ENCODE measurements at regions not wholly inside any gene's neighbourhood (a gene's known extent, or its start where the extent isn't known, plus 50 kb on each side); places are given as distances from the start of the nearest gene placed in this dataset.

DNA sequence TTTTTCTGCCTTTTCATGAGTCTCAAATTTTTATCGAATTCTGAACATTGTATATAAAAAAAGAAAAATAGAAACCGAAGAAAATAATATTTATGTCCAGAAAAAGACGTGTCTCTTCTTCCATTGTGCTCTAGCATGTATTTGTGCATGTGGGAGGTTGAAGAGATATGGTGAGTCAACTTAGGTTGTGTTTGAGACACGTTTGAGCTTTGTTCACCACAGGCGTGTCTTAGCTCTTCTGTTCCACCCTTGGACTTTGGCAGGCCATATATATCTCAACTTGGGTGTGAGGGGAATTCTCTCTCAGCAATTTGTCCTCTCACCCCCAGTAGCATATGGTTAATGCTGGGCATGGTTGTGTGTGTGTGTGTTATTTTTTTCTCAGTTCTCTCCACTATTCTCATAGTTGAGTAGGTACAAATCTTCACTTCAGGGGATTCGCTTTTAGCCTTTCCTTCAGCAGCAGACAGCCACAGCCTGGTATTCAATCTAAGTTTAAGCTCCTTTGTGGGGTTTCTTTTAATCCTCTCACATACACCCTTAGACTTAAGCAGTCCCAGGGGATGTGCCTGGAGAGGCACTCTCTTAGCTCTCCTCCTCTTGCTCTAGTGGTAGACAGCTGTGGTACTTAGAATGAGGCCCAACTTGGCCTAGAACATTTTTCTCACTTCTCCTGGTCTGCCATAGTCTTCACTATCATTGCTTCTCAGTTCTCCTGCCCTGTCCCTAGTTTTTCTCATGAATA is 286.5 kb upstream of the RBMS3 start:
- no peak overlapping the region for H3K4me3 ChIP-seq (replicated peaks; ENCODE audit: low read depth, low read length)
- TF ChIP-seq, protein P1, sequence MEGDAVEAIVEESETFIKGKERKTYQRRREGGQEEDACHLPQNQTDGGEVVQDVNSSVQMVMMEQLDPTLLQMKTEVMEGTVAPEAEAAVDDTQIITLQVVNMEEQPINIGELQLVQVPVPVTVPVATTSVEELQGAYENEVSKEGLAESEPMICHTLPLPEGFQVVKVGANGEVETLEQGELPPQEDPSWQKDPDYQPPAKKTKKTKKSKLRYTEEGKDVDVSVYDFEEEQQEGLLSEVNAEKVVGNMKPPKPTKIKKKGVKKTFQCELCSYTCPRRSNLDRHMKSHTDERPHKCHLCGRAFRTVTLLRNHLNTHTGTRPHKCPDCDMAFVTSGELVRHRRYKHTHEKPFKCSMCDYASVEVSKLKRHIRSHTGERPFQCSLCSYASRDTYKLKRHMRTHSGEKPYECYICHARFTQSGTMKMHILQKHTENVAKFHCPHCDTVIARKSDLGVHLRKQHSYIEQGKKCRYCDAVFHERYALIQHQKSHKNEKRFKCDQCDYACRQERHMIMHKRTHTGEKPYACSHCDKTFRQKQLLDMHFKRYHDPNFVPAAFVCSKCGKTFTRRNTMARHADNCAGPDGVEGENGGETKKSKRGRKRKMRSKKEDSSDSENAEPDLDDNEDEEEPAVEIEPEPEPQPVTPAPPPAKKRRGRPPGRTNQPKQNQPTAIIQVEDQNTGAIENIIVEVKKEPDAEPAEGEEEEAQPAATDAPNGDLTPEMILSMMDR (IDR thresholded peaks at IDR 0.05; ENCODE audit: low read depth, low read length, missing control alignments), result no peak
- no peak for DNase-seq (ENCODE audit: extremely low read depth, low read depth)

DNA sequence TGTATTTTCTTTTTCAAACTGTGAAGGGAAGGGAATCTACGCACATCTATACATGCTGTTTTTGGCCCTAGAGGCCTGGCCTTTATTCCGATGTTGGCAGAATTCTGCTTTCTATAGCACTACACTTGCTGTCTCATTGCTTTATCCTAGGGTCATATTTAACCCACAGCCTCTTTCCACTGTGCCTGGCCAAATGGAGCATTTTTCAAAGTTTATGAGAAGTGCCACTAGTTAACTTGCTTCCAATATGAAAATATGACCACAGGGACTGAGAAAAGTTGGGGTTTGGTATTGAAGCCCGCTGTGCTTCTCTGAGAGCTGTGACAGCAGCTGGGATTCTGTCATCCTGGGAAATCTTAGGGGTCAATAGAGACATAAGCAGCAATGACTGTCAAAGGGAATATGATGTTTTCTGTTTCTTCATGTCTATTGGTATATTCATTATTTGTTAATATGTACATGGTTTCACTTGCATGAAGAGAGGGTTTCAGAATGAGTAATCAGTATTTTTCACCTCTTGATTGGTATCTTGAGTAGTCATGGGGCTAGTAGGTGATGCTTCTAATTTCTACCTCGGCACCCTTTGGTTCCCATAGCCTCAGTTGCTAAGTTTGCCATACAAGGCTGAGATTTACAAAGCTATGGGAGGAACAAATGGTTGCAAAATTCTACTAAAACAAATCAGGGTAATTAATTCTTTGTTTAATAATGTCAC is 275.8 kb upstream of the RBMS3 start:
- H3K4me3 ChIP-seq (replicated peaks; ENCODE audit: low read depth, low read length), result no peak overlapping the region
- TF ChIP-seq, protein P1 (IDR thresholded peaks at IDR 0.05; ENCODE audit: low read depth, low read length, missing control alignments), result no peak
- no peak for DNase-seq (ENCODE audit: extremely low read depth, low read depth)

DNA sequence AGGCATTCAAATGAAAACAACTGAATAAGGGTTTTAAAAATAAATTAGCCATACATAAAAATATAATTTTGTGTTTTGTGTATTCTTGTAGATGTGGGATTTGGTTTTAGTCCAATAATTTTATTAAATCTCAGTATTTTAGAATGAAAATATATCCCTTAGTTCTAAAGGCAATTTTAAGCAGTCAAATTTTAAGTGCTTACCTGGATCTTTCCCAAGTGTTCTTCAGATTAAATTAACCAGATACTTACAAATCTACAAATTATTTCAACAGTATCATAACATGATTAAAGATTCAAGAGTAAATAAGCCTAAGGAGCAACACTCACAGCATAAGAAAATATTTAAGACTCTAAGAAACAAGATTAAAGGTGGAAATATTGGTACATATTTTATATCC is 275.0 kb upstream of the RBMS3 start:
- H3K4me3 ChIP-seq (replicated peaks; ENCODE audit: low read depth, low read length), result no peak overlapping the region
- TF ChIP-seq, protein P1 (IDR thresholded peaks at IDR 0.05; ENCODE audit: low read depth, low read length, missing control alignments), result no peak
- no peak for DNase-seq (ENCODE audit: extremely low read depth, low read depth)

- H3K4me3 ChIP-seq (replicated peaks; ENCODE audit: low read depth, low read length), result no peak overlapping the region
- no peak for DNase-seq (ENCODE audit: extremely low read depth, low read depth)
- TF ChIP-seq, protein P1 (IDR thresholded peaks at IDR 0.05; ENCODE audit: low read depth, low read length, missing control alignments), result no peak
These were observed 269.4 kb upstream of the RBMS3 start for GRCh38 chr3:29011441-29011840.

GRCh38 chr3:29011966-29012365 is 268.9 kb upstream of the RBMS3 start:
- TF ChIP-seq, protein P1 (IDR thresholded peaks at IDR 0.05; ENCODE audit: low read depth, low read length, missing control alignments), result no peak
- no peak overlapping the region for H3K4me3 ChIP-seq (replicated peaks; ENCODE audit: low read depth, low read length)
- no peak for DNase-seq (ENCODE audit: extremely low read depth, low read depth)

DNA sequence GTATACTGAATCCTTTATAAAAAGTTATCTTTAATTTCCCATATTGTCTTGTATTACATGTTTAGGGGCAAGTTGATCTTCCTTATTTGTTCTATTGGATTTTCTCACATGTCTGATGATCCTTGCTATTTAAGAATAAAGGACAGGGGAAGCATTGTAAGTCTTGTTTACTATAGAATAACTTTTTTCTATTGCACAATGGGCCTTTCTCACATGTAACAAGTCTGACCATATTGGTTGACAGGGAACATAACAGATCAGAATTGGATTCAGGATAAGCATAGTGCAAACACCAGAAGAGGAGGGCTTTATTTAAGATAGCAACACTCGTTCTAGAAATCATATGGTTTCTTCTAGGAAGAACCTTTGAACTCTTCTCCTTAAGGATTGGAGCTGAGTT is 257.9 kb upstream of the RBMS3 start:
- TF ChIP-seq, protein P1 (IDR thresholded peaks at IDR 0.05; ENCODE audit: low read depth, low read length, missing control alignments), result no peak
- H3K4me3 ChIP-seq (replicated peaks; ENCODE audit: low read depth, low read length), result no peak overlapping the region
- DNase-seq (ENCODE audit: extremely low read depth, low read depth), result no peak

Data from HFF-Myc (cell line).